Eye (tissue), 1 donor: ENCODE measurements at regions not wholly inside any gene's neighbourhood (a gene's known extent, or its start where the extent isn't known, plus 50 kb on each side); places are given as distances from the start of the nearest gene placed in this dataset.
"Not testable (repeated sequence)": the region's sequence is repeated elsewhere in the genome, so short reads cannot be mapped to it uniquely, and the experiment has no call there.

Source experiments
- DNase-seq: peaks from one replicate; pipeline ENCODE4 v3.0.0-alpha.2; 2015

DNA sequence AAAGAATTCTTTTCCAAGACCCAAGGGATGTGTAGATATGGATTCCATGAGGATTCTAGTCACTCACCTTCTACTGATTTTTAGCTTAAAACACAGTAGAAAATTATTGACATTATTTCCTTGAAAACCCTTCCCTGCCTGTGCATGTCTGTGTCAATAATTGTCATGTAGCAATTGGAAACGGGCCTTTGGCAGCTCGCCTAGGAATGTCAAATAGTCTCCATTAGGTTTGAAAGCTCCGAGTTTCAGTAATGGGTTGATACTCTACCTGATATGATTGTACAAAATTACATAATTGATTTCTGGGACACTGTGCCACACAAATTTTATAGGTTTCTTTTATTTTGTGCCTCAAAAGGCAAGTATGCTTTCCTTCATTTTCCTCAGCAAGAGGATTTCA, 515.2 kb upstream of the ARID1B start:
- peak; percentile 33 for DNase-seq

DNA sequence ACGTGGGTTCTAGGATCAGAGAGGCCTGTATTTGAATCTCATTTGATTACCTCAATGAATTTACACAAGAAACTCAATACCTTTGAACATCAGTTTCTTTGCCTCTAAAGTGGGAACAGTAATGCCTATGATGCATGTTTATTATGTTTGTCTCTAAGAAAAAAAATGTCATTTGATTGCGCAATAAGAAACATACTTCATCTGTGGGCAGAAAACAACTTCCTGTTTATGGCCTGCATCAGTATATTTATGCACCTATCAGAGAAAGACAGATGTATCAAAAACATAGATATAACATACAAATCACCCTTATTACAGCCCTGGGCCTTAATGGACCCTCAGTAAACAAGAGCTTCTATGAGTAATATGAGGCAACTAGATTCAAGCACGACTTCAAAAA, 516.4 kb upstream of the ARID1B start:
- no peak for DNase-seq

DNA sequence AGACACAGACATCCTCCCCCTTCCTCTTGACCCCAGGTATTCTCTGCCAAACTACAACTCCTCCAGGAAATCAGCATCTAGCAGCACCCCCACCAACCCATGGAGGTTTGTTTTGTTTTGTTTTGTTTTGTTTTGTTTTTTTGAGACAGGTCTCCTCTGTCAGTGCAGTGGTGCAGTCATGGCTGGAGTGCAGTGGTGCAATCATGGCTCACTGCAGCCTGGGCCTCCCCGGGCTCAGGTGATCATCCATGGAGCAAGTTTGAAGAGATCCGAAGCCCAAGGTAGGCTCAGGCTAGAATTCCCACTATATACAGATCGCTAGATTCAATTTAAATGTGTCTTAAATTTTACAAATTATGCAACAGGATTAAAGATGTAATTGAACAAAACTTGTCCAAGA, 518.2 kb upstream of the ARID1B start:
- no peak for DNase-seq

DNA sequence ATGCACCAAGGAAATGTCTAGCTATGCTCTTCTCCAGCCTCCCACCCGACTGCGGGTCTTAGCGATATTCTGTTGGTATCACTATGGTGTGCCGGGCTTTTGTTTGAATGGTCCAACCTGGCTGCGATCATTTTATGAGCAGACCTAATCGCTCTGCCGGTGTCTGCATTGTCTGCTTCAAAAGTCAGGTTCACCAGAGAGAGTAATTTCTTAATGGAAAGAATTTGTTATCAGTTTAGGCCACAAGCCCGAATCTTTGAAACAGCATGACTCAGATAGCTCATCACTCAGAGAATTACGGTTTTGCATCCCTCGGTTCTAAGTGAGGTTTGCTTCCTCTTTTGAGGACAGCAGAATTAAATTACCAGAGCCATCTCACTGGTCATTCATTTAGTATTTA, 521.0 kb upstream of the ARID1B start:
- no peak for DNase-seq

DNA sequence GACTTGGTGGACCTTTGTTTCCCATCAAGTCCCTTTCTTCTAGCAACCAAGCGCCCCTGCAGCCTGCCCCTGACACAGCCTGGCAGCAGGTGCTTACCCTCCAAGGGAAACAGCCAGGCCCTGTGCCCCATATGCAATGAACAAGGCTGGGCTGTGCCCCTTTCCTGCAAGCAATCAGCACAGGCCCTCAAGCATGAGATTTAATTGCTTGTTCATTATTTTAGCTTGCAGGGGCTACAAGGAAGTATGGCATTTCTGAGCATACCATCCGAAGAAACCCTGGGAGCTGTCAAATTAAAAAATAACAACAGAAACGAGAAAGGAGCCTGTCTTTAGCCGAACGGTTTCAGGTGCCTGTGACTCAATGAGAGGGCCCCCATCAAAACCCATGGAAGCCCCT, 522.9 kb upstream of the ARID1B start:
- peak; percentile 37 for DNase-seq

DNA sequence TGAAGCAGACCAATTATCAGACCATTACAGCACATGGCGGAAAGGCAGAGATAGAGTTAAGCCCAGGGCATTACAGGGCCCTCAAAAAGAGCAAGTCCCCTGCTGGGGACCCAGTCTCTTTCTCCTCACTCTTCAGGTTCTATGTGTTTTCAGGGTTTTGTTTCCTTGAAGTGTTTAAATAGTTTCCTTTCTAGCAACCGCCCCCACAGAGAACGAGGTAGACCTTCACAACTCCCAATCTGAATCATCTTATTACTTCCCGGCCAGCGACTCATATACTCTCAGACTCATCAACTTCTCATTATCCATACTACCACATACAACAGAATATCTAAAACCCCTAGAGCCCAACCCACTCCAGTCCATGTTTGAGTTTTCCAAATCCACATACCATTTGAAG, 526.6 kb upstream of the ARID1B start:
- DNase-seq: no peak

DNA sequence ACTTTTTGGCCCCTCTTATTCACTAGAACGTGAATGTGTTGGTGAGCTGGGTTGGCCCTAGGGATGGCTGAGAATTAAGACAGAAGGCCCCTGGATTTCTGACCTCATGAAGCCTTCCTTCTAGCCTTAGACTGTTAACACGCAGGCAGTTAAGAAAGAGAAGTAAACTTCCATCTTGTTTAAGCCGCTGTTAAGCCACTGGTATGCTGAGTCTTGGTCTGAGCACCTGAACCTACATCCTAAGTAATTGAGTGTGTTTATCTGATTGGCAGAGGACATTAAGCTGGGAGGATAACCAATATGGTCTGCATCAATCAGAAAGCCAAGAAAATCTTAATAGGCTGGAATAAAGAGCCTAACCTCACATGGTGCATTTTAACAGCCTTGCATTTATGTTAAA, 535.0 kb upstream of the ARID1B start:
- no peak for DNase-seq

DNA sequence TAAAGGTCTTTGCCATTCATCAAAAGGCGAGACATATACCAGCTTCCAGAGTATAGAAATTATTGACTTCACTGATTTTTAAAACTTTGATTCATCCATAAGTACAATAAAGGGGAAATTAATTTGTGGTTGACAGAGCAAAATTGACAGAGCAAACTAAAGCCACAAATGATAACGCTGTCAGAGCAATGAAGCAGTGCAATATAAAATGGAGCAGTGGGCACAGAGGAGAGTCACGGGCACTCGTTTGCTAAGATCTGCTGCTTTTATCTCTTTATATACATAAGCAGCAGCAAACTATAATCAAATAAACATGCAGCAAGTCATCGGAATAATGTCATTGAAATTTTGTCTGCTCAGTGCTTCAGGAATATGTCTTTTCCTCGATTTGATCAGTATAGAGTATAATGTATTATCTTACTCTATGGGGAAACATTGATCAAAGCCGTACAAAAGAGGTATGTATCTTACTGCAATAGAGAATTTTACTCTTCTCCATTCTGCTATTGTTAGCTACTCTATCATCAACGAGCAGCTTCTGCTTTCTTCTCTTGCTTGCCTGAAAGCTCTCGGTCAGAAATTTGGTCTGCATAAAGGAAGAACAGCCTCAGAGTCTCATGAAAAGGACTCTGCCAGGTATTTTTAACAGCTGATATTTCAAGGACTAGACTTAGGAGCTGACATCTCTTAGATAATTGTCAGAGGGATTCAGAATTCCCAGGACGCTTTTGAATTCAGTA, 546.0 kb upstream of the ARID1B start:
- peak; percentile 18 for DNase-seq

DNA sequence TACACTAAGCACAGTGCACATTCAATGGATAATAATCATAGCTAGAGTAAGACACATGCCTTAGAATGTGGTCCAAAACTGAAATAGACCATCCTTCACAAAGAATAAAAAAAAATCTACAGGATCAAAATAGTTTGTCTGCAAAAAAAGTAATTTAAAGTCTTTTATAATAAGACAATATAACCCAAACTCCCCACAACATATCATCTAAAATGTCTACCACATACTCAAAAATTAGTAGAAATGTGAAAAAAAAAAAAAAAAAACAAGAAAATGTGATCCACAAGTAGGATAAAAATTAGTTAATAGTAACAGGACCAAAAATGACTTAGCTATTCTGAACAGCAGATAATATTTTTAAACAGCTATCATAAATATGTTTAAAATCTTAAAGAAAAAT, 557.2 kb upstream of the ARID1B start:
- no peak for DNase-seq

DNA sequence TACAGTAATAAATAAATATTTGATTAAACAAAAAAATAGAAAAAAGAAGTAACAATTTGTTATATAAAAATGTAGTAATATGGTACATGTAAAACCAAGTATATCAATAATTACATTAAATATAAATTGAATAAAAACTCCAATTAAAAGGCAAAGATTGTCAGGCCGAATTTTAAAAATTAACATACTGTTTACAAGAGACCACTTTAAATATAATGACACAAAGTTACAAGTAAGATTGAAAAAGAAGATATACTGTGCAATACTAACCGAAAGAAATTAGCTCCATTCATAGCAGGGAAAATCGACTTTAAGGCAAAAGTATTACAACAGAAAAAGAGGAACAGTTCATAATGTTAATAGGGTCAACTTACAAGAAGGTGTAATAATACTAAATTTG, 571.5 kb upstream of the ARID1B start:
- no peak for DNase-seq

DNA sequence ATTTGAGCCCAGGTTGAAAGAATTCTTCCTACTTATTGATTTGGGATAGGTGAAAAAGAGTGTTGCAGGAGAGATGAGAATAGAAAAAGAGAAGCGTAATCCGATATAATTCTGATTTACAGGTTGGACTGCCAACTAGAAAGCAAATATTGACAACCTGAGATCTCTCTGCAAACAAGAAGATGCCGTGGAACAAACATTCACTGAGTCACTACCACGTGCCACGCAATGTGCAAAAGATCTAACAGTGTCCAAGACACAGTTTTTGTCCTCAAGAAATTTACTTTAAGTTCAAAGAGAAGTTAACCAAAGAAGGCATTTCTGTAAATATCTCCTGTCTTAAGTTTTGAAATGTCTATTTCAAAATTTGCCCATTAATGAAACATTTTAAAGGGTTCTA, 578.0 kb upstream of the ARID1B start:
- no peak for DNase-seq

DNA sequence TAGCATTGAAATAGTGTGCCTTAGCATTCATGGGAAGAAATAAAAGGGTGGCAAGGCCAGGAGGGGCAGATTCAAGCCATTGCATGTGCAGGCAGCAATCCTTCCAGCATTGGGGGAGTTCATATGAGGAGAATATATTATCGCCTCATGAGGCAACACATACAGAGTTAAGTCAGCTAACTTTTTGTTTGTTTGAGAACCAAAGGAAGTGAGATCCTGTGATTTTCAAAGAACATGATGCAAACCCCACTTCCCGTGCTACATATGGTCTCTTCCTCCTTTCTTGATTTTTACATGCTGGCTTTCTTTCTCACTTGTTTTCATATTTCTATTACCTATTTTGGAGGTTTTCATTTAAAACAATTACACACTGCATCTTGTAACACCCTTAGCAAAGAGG, 579.7 kb upstream of the ARID1B start:
- DNase-seq: no peak

DNA sequence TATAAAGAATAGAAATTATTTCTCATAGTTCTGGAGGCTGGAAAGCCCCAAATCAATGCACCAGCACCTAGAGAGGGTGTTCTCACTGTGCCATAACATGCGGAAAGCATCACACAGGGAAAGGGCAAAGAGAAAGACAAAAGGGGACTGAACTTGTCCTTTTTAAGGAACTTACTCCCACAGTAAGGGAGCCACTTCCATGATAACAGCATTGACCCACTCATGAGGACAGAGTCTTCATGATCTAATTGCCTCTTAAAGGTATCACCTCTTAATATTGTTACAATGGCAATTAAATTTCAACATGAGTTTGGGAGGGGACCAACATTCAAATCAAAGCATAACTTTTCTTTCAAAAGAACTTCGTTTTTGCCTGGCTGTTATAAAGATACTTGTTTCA, 582.2 kb upstream of the ARID1B start:
- DNase-seq: no peak

DNA sequence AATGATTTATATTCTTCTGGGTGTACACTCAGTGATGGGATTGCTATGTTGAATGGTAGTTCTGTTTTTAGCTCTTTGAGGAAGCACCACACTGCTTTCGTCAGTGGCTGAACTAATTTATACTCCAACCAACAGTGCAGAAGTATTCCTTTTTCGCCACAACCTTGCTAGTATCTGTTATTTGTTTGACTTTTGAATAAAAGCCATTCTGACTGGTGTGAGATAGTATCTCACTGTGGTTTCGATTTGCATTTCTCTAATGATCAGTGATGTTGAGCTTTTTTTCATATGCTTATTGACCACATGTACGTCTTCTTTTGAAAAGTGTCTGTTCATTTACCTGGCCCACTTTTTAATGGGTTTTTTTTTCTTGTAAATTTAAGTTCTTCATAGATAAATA, 583.8 kb upstream of the ARID1B start:
- DNase-seq: no peak

DNA sequence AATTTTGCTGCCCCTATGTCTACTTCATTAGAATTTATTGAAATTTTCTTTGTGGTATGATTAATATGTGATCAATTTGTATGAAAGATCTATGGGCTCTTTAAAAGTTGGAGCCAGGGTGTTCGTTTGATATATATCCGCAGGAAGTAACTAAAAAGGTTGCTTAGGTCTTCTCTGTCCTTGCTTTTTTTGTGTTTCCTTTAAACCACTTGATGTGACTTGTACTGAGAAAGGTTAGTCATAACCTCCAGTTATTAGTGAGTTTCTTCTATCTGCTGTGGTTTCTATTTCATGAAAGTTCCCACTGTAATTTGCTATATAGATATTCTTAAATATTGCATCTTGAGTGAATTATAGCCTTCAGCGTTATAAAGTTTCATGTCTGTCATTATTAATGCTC, 585.3 kb upstream of the ARID1B start:
- no peak for DNase-seq

DNA sequence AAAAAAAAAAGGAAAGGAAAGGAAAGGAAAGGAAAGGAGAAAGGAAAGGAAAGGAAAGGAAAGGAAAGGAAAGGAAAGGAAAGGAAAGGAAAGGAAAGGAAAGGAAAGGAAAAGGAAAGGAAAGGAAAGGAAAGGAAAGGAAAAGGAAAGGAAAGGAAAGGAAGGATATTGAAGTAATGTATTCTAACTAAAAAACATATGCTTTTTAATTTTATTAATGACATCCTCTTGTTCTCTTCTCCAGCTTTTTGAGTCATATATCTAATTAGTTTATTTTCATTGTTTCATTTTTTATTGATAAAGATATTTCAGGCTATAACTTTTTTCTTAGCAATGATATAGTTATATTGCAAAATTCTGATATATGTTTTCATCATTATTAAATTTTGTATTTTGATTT, 585.8 kb upstream of the ARID1B start:
- DNase-seq: not testable (repeated sequence)

DNA sequence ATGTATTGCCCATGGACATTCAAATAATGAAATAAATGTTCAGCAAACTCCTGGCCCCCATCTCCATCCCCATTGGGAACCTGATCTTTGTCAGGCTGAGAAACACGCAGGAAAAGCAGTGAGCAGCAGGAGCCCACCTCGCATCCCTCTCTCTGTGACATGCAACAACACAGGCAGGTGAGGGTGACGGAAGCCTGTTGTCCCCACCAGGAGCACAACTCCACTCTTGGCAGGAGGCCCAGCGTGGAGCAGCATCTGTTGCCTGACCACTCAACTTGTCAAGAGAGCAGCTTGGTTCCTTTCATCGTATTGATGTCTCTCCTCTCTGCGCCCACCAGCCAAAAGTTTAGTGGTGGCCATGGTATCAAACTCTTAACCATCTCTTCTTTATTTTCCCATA, 586.9 kb upstream of the ARID1B start:
- DNase-seq: no peak

DNA sequence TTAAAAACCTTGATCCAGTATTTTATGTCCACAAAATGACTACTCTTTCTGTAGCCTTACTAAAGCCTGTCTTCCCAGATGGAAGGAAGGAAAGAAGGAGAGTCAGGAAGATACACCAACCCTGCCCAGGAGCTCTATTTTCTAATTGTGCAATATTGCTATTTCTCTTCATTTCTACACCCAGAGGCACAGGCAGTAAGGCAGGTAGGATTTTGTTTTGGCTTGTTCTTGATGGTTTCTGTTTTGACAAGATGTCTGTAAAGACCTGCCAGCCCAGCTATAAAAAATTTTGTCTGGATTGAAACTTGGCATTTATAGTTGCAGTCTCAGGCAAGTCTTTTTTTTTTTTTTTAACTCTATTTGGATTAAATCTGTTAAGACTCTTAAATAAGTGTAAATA, 587.5 kb upstream of the ARID1B start:
- DNase-seq: no peak

DNA sequence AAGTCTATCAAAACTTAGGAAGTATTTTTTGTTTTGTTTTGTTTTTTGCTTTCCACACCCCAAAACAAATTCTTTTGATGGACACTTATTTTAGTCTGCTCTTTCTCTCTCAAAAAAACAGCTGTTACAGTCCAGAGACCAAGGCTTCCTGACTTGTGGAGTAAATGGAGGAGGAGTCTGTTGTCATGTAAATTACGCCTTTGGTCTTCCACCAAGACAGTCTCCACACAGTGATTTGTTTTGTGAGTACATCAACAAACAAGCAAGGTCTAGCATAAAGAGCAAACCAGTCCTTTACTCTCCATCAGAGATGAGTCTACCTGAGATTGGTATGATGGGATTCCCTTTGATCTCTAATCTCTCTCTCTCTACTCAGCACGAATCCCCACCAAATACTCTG, 588.0 kb upstream of the ARID1B start:
- no peak for DNase-seq

DNA sequence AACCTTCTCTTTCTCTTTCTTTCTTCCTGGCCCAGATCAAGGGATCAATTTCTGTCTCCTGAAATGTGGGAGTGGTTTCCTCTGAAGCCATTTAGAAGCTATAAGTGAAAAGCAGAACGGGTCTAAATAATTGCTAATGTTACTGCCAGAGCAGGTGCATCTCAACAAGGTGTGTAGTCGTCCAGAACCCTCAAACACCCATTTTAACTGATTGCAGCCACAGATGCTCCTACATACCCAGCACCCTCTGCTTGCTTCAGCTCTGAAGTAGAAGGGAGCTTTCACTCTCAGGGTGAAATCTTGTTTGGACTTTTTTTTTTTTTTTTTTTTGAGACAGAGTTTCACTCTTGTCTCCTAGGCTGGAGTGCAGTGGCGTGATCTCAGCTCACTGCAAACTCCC, 592.1 kb upstream of the ARID1B start:
- DNase-seq: no peak

DNA sequence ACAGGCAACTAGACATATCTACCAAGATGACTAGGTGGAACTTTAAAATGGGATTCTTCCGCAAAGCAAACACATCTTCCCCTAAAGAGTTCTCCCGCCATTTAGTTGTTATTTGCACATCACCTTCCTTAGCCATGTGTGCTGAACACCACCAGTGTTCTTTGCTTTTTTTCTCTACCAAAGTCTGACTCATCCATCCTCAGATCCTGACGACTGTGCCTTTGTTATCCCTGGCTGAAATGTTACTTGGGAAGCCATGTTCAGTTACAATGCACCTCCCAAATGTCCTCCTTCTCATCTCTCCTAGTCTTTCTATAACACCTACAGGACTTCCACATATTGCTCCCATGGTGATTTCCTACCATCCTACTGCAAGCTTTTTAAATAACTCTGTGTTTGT, 593.5 kb upstream of the ARID1B start:
- DNase-seq: no peak

DNA sequence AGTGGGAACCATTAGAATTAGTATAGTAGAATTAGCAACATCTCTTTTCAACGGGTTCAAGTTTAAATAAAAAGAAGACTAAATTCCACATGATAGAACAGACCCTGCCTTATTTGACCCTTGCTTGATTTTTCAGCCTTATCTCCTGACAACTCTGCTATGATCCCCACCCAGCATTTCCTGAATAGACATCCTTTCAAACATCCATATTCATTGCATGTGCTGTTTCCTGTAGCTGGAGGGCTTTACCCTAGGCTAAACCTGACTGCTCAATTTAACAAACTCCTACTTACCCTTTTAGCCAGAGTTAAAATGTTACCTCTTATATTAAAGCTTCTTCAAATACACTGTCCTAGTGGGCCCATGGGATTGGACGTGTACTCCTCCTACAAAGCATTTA, 594.8 kb upstream of the ARID1B start:
- DNase-seq: no peak

DNA sequence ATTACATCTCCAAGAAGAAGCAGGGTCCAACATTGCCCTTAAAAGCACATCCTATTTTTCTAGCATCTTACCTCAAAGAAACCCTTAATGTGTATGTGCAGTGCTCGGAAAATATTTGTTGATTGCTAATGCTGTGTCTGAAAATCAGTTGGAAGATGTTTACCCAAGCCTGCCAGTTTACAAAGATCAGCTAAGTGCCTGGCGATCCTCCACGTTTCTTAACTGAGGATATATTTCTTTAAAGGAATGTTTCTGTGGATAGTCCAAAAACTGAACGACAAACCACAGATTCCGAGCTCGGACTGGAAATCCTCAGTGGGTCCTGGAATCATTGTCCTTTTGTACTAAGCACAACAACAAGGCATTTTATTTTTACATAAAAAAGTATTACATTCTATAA, 595.7 kb upstream of the ARID1B start:
- no peak for DNase-seq

DNA sequence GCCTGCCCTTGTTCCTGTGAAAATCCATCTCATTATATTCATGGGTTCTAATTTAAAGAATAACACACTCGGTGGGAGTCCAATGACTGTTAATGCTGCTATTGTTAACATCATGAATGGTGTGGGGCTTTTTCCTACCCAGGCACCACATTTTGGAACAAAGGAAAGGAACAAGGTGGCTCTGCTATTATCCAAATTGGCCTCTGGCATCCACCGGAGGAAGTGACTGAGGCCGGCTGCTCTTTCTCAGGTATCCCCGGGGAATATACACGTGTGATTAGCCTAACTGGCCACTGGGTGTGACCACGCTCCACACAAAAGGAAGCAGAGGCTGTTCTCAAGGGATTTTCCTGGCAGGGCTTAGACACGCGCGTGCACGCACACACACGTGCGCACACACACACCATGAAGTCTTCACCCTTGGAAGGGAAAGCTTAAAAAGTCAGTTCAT, 601.2 kb upstream of the ARID1B start:
- DNase-seq: peak; percentile 71

DNA sequence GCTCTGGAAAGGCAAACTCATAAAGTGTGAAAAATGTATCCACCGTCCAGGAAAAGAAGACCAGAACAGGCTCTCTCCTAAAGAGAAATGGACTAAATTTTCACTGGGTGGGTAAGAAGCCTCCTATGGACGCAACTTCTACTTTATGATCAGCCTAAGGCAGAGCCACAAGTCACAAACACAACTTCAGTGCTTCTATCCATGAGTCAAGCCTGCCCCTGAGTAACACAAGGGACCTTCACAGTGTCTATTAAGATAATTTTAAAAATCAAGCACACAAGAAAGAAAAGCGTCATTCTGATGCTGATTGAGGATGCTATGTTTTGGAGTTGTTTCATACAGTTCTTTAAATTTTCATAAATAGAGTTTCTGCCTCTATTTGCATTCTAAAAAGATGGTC, 601.7 kb upstream of the ARID1B start:
- no peak for DNase-seq
